Testis (tissue), 2 donors: ENCODE measurements at regions not wholly inside any gene's neighbourhood (a gene's known extent, or its start where the extent isn't known, plus 50 kb on each side); places are given as distances from the start of the nearest gene placed in this dataset.

Experiments used
- POLR2A ChIP-seq: fragments of 450-650 bp; IDR thresholded peaks from one replicate; pipeline ENCODE4 v1.6.1; 2017; ENCODE audit warnings: antibody characterized with exemption, mild to moderate bottlenecking, moderate library complexity
- TF ChIP-seq, protein P1 (sequence below), 3 experiments: fragments of 450-650 bp in 2 of 3; fragments of 200-600 bp in 1 of 3; sonication (generic) in 1 of 3; IDR thresholded peaks; one replicate each; pipeline ENCODE4 v1.5.1; 2016 to 2019; ENCODE audit warnings: antibody characterized with exemption in 3 of 3, mild to moderate bottlenecking in 2 of 3, moderate library complexity in 1 of 3

DNA sequence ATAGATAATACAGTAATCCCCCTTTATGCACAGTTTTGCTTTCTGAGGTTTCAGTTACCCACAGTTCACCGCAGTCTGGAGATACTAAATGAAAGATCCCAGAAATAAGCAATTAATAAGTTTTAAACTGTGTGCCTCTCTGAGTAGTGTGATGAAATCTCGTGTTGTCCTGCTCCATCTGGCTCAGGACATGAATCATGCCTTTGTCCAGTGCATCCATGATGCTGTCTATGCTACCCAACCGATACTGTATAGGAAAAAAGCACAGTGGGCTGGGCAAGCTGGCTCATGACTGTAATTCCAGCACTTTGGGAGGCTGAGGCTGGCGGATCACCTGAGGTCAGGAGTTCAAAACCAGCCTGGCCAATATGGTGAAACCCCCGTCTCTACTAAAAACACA, 85.0 kb upstream of the SLC2A1 start:
- TF ChIP-seq POLR2A = no peak
- TF ChIP-seq, protein P1, sequence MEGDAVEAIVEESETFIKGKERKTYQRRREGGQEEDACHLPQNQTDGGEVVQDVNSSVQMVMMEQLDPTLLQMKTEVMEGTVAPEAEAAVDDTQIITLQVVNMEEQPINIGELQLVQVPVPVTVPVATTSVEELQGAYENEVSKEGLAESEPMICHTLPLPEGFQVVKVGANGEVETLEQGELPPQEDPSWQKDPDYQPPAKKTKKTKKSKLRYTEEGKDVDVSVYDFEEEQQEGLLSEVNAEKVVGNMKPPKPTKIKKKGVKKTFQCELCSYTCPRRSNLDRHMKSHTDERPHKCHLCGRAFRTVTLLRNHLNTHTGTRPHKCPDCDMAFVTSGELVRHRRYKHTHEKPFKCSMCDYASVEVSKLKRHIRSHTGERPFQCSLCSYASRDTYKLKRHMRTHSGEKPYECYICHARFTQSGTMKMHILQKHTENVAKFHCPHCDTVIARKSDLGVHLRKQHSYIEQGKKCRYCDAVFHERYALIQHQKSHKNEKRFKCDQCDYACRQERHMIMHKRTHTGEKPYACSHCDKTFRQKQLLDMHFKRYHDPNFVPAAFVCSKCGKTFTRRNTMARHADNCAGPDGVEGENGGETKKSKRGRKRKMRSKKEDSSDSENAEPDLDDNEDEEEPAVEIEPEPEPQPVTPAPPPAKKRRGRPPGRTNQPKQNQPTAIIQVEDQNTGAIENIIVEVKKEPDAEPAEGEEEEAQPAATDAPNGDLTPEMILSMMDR (IDR thresholded peaks at IDR 0.05) = no peak
